Activated CD8-positive, alpha-beta memory T cell treated with anti-CD3 and anti-CD28 coated beads, Interleukin-2, amount 50 U/mL, for 1 hour (primary cell): ENCODE measurements at regions not wholly inside any gene's neighbourhood (a gene's known extent, or its start where the extent isn't known, plus 50 kb on each side); places are given as distances from the start of the nearest gene placed in this dataset.

Source experiments
- DNase-seq: peaks from one replicate; pipeline ENCODE4 v3.0.0-alpha.2; 2020; ENCODE audit errors: extremely low read depth

DNA sequence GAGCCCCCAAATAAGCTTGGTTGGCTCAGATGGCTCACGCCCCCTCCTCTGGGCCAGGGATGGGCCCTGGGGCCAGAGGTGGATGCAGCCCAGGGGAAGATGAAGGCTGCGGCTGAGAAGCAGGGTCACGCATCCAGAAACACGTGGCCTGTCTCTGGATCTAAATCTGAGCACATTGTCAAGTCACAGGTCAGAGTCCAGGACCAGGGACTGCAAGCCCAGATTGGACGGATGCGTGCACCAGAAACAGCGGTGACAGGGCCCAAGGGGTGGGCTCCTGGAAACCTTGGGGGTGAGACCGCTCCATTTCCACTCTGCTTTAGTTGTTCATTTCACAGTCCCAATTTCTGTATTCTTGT is 226.2 kb downstream of the ACKR3 start:
- no peak for DNase-seq

DNA sequence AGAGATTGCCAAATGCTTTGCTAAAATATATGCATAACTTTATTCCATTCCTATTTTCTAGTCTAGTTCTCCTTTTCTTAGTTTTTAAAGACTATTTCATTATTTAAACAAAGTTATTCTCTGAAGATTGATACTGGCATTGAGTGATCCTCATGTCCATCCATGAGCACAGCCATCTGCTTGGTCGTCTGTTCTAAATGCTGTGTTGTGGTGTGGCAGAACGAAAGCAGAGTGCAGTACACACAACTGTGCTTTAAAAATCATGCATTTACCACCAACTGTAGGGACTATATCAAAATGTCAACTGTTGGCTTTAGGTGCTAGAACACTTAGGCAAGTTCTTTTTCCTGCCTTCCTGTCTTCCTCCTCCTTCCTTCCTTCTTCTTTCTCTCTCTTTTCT is 226.6 kb downstream of the ACKR3 start:
- no peak for DNase-seq

DNA sequence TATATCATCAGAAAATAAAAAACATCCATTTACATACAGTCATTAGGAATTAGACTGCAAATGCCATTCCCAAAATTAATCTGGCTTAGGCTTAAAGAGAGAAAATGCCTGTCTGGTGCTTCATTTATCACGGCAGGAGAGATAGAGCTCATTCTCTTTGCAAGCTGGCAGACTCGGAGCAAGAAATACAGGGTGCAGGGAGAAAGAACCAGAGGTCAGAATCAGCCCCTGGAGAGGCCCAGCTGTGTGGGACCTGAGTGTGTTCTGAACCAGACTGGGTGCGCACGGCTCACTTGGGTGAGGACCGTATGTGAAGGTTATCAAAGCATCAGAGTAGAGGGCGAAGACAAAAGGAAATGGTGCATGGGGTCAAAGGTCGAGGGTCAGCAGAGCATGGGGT is 227.8 kb downstream of the ACKR3 start:
- DNase-seq, result no peak

DNA sequence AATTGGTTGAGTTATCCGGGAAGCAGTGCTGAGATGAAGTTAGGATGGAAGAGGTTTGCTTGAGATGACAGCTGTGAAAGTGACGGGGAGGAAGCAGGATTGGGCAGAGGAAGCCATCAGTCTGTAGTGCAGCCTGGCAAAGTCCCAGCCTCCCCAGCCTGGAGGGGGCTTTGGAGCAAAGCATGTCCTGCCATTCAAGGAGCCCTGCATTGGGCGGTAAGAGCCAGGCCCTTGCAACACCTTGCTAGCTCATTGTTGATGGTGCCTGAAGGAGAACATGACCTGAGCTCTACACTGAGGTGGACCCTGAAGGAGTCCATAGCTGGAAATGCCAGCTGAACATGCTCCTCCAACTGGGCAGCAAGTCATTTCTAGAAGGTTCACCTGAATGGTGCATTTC is 228.9 kb downstream of the ACKR3 start:
- no peak for DNase-seq

DNA sequence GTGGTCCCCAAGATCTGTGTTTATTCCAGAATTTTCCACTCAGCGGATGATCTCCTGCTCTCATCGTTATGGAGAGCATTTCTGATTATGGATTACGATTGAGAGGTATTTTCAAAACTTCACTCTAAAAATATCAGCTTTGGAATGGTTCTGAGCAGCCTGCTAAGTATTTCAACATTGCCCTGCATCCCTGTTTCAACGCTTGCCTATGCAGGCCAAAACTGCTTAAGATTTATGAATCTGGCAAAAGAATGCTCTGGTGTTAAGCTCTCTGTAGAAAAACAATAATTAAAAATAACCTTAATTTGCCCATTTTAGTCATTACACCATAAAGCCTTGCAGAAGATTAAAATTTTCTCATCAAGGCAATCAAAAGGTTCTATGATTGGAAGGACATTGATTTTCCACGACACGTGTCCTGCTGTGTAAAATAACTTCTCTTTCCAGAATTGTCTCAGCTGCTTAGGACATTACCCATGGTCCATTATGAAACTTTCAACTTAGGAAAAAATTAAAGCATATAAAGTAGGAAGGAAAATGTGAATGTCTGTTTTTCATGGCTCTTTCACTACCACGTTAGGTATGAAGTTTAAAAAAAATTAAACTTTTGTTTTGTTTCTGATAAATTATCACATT is 229.9 kb downstream of the ACKR3 start:
- DNase-seq, result no peak

DNA sequence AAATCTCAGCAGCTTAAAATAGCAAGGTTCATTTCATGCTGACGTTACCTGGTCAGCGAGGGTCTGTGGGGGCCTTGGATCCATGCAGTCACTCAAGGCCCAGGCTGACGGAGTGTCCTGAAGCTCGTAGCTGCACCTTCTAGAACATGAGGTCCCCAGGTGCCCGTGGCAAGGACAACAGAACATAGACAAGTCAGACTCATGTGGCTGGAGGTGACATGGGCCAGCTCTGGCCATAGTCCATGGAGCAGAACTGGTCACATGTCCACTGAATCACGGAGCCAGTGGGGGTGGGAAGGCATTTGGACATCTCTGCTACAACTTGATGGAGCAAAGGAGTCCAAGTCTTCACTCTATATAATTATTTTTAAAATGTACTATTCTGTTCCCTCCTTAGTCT is 233.2 kb downstream of the ACKR3 start:
- no peak for DNase-seq

DNA sequence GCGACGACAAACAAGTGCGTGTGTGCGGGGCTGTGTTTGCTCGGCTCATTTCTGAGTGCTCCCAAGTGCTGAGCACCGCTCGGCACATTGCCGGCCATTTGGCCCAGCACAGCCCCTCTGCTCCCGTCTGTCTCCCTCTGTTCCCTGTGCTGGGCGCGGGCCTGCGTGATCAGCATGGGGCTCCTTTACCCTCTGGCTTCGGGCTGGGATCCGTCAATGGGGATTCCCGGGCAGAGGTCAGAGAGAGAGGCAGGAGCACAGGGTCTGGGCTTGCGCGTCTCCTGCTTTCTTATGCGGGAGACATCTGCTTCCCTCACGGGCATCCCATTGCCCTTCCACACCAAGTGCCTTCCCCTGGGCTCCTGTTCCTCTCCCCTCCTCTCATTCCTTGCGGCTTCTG is 234.0 kb downstream of the ACKR3 start:
- no peak for DNase-seq

DNA sequence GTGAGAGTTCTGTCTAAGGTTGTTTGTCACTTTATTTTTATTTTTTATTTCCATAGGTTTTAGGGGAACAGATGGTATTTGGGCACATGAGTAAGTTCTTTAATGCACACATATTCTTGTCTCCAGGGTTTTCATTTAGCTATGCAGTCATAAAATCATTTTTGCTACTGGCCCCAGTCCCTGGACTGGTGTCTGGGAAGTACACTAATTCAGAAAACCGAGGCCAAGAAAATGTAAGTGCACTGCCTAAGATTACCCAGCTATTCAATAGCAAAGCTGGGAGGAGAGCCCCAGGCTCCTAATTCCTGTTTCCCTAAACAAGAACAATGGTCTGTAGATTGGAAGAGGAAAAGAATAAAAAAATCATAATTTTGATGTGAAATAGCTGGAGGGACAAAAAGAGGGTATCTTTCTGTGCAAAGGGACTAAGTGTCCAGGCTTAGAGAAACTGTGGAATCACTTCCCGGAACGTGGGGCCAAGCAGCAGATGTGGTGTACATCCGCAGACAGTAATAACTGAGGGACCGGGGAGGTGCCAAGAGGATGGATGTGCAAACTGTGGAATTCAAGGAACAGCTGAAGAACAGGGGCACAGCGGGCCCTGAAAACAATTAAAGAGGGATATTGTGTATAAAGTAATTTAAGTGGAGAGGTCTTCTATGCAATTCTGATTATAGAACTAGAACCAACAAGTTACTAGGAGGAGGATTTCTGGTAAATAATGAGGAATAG is 236.3 kb downstream of the ACKR3 start:
- no peak for DNase-seq

DNA sequence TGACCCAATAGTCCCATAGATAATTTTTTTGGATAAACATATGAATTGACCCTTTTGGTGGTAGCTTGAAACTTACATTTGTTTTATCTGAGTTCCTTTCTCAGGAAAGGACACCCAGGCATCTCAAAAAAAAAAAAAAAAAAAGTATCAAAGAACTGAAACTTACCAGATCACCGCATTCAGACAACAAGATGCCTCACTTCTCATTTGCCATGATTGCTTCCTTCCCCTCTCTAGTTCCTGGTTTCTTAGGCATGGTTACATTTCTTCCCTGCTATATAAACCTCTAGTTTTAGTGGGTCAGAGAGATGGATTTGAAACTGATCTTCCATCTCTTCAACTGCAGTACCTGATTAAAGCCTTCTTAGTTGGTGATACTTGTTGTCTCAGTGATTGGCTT is 240.1 kb downstream of the ACKR3 start:
- DNase-seq, result no peak

DNA sequence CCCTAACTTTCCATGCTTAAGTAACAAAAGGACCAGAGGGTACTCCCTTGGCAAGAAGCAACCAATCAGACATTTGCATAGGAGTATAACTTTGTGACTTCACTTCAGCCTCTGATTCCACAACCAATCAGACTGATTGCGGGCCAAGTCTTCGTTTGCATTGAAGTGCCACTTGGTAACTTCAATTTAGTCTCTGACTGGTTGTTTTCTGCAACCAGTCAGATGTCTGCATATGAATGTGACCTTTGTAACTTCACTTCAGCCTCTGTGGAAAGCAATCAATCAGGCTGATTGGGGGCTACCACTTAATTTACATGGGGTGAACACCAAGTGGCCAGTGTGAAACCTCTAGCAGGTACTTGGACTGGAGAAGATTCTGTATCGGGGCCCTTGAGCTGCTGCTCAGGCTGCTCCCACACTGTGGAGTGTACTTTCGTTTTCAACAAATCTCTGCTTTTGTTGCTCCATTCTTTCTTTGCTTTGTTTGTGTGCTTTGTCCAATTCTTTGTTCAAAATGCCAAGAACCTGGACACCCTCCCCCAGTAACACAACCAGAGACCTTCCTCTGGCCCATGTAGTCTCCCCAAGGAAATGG is 241.5 kb downstream of the ACKR3 start:
- DNase-seq, result no peak

DNA sequence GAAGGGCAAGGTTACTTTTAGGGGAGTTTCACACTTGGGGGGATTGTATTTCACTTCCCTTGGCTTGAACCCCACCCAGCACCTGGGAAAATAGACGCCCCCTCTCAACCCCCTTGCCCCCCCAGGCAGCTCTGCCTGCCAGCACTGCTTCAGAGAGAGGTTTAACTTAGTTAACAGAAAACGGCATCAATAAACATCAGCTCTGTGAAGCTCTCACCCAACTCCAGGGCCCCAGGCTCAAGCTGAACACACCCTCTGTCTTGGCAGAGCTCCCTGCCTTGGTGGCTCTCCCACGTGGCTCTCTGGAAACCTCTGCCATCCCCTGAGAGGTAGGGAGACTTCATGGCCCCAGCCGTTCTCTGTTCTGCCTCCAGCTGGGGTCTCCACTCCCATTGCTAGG is 244.1 kb downstream of the ACKR3 start:
- no peak for DNase-seq

DNA sequence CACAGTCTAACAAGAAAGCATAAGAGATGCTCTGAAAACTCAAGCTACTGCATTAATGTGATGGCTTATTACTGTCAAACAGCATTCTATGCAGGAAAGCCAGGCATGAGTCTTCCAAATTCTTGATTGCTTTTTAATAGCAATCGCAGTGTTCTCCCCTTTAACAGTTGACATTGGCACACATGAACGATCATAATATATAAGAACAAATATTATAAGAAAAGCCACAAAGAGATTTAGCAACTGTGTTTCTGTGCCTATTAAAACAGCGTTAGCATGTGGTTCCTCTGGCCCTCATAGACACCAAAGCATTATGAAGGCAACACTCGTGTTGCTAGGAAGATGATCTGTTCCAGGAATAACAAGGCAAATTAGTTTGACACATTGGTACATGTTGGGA is 245.0 kb downstream of the ACKR3 start:
- no peak for DNase-seq

DNA sequence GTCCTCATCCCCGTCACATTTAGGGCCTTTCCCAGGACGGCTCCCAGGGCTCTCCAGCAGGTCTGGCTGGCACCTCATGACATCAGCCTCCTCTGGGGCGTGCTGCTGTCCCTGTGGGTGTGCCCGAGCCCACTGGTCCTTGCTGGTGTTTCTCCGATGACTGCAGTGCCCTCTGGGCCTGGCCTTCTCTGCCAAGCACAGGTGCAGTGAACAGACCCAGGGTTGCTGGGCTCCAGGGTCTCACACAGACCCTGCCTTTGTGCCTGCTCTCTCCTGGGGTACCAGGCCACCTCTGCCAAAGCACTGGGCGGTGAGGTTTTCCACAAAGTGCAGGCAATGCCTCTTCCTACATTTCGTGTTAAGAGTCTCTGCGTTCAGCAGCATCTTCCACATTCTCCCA is 246.1 kb downstream of the ACKR3 start:
- no peak for DNase-seq

DNA sequence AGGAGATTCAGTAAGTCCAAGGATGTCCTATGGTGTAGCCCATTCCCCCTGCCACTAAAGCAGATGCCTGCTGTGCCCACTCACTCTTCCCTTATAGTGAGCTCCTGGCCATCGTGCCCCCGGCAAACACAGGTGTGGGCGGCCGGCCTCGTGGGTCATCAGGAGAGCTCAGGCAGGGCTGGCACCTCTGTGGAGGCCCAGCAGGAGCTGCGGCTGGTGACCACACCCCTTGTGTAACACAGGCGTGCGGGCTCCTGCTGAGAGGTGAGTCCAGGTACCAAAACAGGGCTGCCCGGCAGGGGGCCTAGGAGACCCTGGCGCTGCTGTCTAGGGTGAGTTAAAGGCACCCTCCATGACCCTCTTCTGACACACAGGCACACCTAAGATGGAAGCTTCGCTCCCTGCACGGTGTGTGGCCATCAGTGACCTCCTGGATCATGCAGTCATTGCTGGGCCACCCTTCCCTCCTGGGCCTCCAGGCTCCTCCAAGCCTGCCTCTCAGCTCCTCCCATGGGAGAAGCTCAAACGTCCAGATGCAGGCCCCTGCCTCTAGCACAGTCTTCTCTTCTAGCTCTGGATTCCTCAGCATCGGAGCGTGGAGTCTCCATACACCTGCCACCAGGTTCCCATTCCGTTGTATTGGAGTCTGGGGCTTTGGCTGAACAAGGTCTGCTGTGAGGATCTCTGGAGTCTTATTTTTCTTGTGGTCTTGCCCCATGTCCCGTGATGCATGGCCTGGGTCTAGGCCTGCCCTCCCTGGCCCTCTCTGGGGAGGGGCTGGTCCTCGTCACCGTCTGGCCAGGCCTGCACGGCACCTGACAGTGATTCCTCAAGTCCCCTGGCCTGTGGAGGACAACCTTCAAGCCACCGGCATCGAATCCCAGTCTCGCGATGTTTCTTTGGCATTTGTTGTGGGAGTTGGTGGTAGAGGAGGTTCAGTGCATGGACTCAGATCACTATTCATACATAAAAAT is 246.9 kb downstream of the ACKR3 start:
- DNase-seq, result no peak

DNA sequence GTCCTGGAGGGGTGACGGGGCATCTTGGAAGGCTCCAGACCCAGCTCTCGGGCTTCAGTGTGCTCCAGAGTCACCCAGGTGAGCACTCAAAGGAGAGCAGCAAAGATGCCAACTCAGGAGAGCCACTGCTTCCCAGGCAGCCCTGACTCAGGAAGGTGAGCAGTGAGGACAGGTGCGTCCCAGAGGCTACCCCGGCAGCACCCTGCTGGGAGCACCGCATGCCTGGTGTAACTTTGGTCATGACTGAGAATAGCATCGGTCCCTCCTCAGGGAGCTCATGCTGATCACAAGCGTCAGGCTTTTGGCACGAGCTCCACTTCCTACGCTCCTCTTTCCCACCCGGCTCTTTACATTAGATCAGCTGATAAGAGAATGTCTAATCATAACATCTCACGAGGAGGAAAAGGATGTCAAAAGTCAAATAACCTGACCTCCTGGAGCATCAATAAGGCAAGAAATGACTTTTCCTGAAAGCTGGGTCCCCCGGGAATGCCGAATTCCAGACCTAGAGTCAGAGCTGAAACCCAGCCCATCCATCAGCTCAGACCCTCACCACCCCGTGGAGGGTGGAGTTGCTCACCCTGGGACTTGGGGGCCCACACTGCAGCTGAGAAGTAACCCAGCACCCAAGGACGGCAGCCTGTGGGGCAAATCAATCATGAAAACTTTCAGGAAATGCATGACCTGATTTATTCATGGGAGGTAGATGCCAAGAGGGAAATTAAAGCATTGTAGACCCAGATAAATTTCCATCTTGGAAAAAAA is 248.8 kb downstream of the ACKR3 start:
- DNase-seq, result no peak

DNA sequence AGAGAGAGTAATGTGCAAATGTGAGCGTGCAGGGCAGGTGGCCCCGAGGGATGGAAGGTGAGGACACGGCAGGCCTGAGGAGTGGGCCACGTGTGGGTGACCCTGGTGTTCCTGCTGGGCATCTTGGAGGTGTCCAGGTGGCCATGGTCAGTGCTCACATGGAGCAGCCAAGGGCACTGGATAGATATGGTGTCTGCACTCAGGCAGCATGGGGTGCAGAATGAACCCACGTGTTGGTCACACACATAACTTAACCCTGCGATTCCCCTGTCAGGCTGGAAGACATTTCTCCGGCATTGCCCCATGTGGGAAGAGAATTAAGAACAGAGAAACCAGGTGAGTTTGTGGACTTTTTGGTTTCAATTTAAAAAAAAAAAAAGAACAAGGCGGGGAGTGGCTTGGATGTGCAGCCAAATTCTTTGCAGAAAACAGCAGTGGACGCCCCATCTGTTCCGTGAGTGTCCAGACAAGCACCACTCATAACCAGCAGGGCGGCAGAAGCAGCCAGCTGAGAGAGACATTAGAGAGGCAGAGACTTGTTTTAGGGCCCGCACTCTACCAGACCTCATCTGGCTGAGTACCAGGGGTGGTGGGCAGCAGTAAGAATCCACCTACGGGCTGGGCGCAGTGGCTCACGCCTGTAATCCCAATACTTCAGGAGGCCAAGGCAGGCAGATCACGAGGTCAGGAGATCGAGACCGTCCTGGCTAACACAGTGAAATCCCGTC is 249.8 kb downstream of the ACKR3 start:
- no peak for DNase-seq

DNA sequence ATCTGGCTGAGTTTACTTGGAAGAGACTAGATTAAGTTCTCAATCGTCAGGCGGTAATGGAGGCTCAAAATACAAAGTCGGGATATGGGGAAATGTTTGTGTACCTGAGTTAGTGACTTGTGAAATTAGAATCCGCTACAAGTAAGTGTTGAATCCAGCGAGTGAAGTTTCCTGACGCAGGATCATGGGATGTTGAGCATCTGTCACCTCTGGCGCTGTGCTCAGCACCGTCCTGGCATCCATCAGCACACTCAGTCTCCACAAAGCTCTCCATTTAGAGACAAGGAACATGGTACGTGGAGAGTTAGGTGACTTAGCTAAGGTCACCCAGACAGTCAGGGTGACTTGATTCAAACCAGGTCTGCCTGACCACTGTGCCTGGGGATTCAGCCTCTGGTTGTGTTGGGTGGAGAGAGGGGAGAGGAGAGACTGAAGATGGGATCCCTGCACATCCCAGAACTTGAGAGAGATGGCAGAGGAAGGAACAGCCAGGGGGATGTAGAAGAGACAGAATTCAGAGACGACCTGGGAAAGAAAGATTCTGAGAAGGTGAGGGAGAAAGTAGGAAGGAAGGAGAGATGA is 251.2 kb downstream of the ACKR3 start:
- DNase-seq, result no peak

DNA sequence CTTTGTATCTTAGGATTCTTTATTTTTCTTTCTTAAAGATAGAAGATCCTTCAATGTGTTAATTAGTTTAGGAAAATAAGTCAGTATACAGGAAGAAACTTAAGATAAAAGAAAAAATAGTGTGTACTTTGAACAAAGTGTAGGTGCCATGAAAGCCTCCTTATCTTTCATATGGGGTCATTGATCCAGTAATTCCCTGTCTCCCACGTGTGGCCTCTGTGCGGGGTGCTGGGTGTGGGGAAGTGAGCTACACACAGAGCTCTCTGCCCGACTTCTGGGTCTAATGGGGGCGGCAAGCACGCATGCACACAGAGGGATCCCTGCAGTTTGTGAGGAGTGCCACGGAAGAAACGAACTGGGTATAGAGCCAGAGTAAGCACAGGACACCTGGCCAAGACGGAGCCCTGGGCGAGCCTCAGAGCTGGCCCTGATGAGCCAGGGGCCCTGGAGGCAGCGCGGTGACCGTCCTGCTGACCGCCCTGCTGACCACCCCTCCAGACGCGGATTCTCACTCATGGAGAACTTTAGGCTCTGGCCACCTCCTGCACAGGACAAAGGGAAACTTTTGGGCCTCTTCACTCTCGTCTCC is 253.5 kb downstream of the ACKR3 start:
- no peak for DNase-seq

DNA sequence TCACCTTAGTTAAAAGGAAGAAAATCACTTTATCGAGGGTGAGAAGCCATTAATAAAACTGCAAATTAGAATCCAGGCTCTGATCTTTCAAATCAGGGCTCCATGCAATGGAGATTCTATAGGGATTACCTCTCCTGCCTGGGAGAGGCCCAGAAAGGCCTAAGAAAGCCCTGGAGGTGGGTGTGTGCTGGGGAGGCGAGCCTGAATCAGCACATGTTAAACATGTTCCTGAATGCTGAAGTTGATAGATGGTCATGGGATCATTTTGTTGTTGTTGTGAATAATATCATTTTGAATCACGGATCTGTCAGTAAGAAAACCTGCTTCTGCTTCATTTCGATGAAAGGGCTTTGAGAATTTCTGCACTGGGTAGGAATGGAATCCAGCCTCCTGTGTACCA is 254.3 kb downstream of the ACKR3 start:
- DNase-seq, result no peak

DNA sequence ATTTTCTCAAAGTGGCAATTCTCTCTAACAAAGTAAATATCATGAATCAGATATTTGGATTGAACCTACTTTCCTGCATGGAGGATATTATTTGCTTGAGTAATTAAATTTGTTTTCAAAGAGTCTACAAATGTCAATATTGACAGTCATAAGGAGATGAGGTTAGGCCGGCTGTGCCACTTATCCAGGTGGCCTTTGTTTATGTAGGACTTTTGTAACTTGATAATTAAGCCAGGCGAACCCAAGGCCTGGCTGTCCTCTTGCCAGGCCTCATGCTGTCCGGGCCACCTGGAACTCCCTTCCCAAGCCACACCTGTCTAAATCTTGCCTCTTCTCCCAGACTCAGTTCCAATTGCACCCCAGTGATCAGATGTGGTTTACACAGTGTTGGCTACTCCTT is 255.2 kb downstream of the ACKR3 start:
- DNase-seq, result no peak
